Calu3 (cell line): ENCODE measurements at regions not wholly inside any gene's neighbourhood (a gene's known extent, or its start where the extent isn't known, plus 50 kb on each side); places are given as distances from the start of the nearest gene placed in this dataset.

Source experiments
- BruUV-seq: library from RNA; stranded (reverse); fragments of 400-500 nt; replicated peaks from 2 replicates; lab custom pipeline; 2021; lab: Mats Ljungman, UMichigan
- CTCF ChIA-PET: fragments of 300-600 bp; sonication (Branson Sonifier 250); formaldehyde crosslinking; loops from one replicate; lab custom pipeline; 2022; ENCODE audit warnings: antibody characterized with exemption; lab: Charles Lee
- DNase-seq: peaks from one replicate; pipeline ENCODE4 v3.0.0; 2022
- H3K27ac Mint-ChIP-seq: one replicate; pipeline ENCODE4 v1.8.0; 2022; ENCODE audit warnings: mixed read lengths; ENCODE audit not compliant: unreplicated experiment
- H3K27me3 Mint-ChIP-seq: one replicate; pipeline ENCODE4 v1.8.0; 2022; ENCODE audit warnings: mixed read lengths; ENCODE audit not compliant: unreplicated experiment
- H3K36me3 Mint-ChIP-seq: one replicate; pipeline ENCODE4 v1.8.0; 2022; ENCODE audit warnings: mild to moderate bottlenecking, moderate library complexity, mixed read lengths; ENCODE audit not compliant: insufficient read depth, unreplicated experiment
- H3K4me1 Mint-ChIP-seq: one replicate; pipeline ENCODE4 v1.8.0; 2022; ENCODE audit warnings: mild to moderate bottlenecking, low read depth, mixed read lengths; ENCODE audit not compliant: unreplicated experiment
- H3K4me3 Mint-ChIP-seq: one replicate; pipeline ENCODE4 v1.8.0; 2022; ENCODE audit warnings: mild to moderate bottlenecking, low read depth, moderate library complexity, mixed read lengths; ENCODE audit not compliant: unreplicated experiment
- H3K9me3 Mint-ChIP-seq: one replicate; pipeline ENCODE4 v1.8.0; 2022; ENCODE audit warnings: low read depth, mixed read lengths; ENCODE audit not compliant: unreplicated experiment
- intact Hi-C: fragments of 100-400 bp; cut with micrococcal nuclease; formaldehyde crosslinking; loops from one replicate; pipeline ENCODE4 v1.10.0; 2022; ENCODE audit not compliant: unreplicated experiment
- TF ChIP-seq, protein P1 (sequence below): fragments of 200-600 bp; IDR thresholded peaks from one replicate; pipeline ENCODE4 v1.8.0; 2022; ENCODE audit warnings: antibody characterized with exemption; ENCODE audit not compliant: unreplicated experiment

DNA sequence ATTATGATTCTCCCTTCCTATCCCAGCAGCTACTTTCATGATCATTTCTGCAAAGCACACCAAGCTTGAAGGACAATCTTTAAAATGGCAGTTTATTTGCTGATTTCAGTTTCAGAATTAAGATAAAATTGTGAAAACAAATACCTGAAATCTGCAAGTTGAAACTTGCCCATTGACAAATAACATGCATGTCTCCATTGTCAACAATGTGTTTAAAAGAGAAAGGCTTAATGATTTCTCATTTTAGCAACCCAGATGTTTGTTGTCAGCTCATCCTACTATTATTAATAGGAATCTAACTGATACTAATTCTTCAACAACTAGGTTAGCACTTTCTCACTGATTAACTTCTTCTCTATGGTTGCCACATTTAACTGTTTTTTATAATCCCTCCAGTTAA is 474.6 kb downstream of the PRKD1 start:
- DNase-seq = no peak
- H3K4me3 Mint-ChIP-seq = no peak overlapping the region
- H3K27me3 Mint-ChIP-seq = no peaks in the 10 kb centered on the region
- intact Hi-C loops = no loop called here
- H3K4me1 Mint-ChIP-seq = no peaks in the 10 kb centered on the region
- no peaks in the 10 kb centered on the region for H3K9me3 Mint-ChIP-seq
- TF ChIP-seq, protein P1, sequence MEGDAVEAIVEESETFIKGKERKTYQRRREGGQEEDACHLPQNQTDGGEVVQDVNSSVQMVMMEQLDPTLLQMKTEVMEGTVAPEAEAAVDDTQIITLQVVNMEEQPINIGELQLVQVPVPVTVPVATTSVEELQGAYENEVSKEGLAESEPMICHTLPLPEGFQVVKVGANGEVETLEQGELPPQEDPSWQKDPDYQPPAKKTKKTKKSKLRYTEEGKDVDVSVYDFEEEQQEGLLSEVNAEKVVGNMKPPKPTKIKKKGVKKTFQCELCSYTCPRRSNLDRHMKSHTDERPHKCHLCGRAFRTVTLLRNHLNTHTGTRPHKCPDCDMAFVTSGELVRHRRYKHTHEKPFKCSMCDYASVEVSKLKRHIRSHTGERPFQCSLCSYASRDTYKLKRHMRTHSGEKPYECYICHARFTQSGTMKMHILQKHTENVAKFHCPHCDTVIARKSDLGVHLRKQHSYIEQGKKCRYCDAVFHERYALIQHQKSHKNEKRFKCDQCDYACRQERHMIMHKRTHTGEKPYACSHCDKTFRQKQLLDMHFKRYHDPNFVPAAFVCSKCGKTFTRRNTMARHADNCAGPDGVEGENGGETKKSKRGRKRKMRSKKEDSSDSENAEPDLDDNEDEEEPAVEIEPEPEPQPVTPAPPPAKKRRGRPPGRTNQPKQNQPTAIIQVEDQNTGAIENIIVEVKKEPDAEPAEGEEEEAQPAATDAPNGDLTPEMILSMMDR = no peak
- H3K27ac Mint-ChIP-seq = no peak overlapping the region
- no TSS peak for BruUV-seq
- CTCF ChIA-PET = no interaction called here
- no peaks in the 10 kb centered on the region for H3K36me3 Mint-ChIP-seq

DNA sequence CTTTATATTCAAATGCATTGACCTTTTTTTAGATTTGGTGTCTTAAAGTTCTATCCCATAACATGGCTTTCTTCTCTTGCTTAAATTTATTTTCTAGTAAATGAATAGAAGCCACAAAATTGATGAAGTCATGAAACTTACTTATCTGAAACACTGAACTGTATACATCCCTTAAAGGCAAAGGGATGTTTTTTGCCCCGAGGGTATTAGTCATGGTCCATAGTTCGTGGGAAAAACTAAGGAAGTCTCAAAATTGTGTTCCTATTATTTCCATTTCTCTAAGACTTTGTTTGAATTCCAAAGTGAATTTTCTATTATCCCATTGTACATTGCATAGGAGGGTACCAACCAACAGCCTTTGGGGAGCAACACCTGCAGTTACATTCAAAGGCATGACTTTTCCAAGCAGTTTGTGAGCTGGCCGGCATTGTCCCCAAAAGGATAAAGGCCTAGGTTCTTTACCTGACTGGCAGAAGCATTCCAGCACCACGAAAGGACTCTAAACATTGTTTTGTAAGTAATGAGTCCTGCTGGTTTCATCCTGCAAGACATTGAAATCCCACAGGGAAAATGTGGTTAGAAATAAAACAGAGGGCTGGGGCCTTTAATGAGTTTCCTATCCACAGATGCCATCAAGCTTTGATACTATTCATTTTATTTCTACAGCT is 473.5 kb downstream of the PRKD1 start:
- Mint-ChIP-seq H3K4me3 (no peak overlapping the region), H3K27me3 (no peaks in the 10 kb centered on the region), H3K9me3 (no peaks in the 10 kb centered on the region), H3K27ac (no peak overlapping the region), H3K4me1 (no peaks in the 10 kb centered on the region), H3K36me3 (no peaks in the 10 kb centered on the region)
- intact Hi-C loops = no loop called here
- CTCF ChIA-PET = no interaction called here
- no TSS peak for BruUV-seq
- DNase-seq = no peak
- TF ChIP-seq, protein P1 = no peak

DNA sequence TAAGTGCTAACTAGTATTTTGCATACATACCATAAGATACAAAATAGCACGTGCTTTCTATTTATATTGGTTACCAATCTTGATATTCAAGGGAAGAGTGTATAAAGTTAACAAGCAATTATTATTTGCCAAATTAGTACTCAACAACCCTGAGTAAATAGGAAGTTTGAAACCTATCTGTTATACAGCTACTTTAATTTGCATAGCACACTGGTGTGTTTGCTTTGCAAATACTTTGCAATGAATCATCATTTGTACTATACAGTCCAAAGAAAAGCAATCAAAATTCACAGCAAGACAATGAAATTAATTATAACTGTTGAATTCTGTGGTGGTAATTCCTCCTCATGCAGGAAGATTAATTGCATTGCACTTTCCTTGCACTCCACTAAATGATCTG is 469.1 kb downstream of the PRKD1 start:
- H3K27ac Mint-ChIP-seq = no peak overlapping the region
- H3K4me1 Mint-ChIP-seq = no peaks in the 10 kb centered on the region
- DNase-seq = no peak
- CTCF ChIA-PET = interaction anchor here (0.6 kb wide), 1 partner anchor 11 kb away, joined by 3 read pairs; no protein-coding TSS in a partner anchor
- BruUV-seq = no TSS peak
- H3K36me3 Mint-ChIP-seq = no peaks in the 10 kb centered on the region
- H3K9me3 Mint-ChIP-seq = no peaks in the 10 kb centered on the region
- no peaks in the 10 kb centered on the region for H3K27me3 Mint-ChIP-seq
- intact Hi-C loops = no loop called here
- no peak overlapping the region for H3K4me3 Mint-ChIP-seq
- TF ChIP-seq, protein P1 = no peak

DNA sequence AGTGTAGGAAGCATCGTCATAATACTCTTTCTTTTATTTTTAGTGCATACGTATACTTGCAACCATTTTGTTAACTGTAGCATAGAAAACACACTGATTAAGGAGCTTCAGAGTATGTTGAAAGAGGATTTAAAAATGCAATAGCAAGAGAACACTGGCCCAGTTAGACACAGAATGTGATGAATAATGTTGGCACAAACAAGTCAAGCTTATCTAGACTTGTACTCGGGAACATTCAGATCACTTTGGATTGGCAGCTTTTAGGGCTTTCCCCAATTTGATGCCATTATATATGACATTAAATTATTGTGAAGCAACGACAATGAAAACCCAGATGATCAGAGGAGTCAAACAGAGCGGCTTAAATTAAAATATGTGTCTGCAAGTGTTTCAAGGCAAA is 468.1 kb downstream of the PRKD1 start:
- BruUV-seq = no TSS peak
- CTCF ChIA-PET = interaction anchor here (0.6 kb wide), 1 partner anchor 14 kb away, joined by 3 read pairs; no protein-coding TSS in a partner anchor
- Mint-ChIP-seq H3K27me3 (no peaks in the 10 kb centered on the region), H3K4me1 (no peaks in the 10 kb centered on the region), H3K9me3 (no peaks in the 10 kb centered on the region), H3K36me3 (no peaks in the 10 kb centered on the region), H3K27ac (no peak overlapping the region), H3K4me3 (no peak overlapping the region)
- intact Hi-C loops = no loop called here
- TF ChIP-seq, protein P1 = no peak
- no peak for DNase-seq
